ENCODE measurements at regions not wholly inside any gene's neighbourhood (a gene's known extent, or its start where the extent isn't known, plus 50 kb on each side); places are given as distances from the start of the nearest gene placed in this dataset.
A peak's percentile ranks its signal among the peaks of the same experiment; 100 is the strongest.

DNA sequence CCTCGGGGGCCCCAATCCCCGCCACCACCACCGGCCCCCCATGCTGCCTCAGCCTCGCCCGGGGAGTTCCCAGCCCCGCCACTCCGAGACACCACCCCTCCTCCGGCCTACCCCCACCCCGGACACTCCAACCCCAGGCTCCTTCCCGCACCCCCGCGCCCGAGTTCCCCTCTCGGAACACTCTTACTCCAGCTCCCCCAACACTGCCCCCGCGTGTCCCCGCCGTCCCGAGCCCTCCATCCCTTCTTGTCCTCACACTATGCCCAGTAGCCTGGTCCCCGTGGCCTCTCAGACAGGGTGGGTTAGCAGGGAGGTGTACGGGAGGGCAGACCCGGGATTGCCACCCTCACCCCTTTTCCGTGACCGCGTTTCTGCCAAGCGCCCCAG is 276.1 kb downstream of the BCOR start:
- no peak for DNase-seq

DNA sequence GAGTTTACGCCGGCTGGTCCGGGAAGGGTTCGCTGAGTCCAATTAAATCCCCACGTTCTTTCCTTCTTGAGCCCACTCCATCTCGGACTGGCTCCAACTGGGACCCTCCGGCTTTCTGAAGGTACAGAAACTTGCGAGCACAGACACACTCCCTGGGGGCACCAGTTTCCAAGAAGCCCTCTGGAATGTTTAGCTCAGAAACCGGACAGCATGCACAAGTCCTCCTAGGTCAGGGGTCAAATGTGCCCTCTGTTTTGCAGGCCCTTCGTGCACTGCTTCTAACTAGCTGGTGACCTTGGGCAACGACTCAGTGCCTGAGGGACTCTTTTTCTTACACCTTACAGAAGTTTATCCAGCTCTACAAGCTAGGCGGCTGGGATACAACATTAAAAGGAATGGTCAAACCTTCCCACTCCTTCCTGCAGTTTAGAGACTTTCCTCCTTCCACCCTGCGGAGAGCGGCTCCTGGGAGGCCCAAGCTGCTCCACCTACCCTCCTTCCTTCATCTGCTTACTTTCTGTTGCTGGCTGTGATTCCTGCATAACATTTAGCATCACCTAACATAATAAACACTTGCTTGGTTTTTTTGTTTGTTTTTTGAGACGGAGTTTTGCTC is 275.5 kb downstream of the BCOR start:
- peak; percentile 38 for DNase-seq

DNA sequence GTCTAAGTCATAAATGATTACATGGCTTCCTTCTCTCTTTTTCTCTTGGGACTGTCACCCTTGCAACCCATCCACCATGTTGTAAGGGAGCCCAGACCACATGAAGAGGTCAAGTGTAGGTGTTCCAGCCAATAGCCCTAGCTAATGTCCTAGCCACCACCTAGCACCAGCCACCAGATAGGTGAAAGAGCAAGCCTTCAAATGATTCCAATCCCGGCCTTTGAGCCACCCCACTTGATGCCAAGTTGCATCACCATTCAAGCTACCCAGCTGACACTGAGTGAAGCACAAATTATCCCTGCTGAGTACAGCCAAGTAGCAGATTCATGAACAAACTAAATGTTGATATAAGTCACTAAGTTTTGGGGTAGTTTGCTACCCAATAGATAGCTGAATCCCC is 274.3 kb downstream of the BCOR start:
- DNase-seq, result no peak

DNA sequence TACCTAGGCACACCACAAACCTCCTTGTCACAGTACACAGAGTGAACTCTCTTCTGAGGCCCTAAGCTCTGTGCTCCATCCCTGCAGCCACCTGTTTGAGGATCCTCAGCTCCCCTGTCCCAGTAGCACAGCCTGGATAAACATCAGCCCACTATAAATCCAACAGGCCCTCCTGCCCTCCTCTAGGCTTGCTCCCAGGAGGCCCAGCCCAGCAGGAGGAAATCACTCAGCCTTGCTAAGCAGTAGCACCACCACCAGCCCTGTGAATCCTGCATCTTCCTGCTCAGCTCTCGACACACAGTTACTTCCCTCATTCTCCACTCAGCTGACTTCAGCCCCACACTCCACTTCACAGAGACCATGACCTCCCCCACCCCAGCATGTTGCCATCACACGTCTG is 273.9 kb downstream of the BCOR start:
- DNase-seq, result no peak

DNA sequence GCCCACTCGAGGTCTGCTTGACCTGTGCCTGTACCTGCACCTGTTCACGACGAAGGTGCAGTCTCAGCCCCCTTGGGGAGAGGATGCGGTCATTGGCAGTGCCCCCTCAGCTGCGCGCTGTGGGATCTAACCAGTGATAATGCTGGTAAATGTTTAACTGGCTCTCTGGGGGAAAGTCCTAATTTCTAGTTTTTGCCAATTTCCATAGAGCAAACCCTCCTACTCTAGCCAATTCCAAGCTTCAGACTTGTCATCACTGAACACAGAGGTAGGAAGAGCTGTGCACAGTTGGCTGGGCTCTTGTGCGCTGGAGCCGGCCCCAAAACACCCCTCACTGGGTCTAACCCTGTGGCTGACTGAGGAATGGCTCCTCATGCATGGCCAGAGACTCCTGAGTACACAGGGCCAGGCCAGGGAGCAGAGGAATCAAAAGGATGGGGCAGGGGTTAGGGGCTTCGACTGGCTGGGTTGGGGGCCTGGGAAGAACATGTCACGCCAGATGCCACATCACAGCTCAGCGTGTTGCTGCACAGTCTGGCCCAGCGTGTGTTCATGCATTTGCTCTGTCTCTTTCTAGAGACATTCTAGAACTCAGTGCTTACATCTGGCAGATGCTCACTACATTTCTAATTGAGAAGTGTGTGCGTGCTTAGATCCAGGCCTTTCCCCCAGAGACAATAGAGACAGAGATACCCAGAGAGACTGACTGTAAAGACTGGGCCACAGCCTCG is 270.8 kb downstream of the BCOR start:
- DNase-seq, result no peak

DNA sequence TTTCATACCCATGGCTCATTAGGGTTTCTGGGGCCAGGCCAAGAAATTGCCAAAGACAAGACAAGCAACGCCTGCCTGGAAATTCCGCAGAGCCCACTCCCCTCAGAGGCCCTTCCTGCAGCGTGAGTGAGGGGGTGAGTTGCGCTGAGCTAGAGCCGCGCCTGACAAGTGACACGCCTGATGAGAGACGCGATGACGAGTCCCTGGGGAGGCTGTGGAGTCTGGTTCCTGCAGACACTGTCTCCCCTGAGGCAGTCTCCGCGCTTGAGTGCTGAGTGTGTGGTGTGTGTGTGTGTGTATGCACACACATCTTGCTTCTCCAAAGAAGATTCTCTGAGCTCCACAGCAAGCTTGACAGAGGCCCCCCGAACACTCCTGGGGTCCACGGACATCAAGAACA is 269.8 kb downstream of the BCOR start:
- peak; percentile 62 for DNase-seq

DNA sequence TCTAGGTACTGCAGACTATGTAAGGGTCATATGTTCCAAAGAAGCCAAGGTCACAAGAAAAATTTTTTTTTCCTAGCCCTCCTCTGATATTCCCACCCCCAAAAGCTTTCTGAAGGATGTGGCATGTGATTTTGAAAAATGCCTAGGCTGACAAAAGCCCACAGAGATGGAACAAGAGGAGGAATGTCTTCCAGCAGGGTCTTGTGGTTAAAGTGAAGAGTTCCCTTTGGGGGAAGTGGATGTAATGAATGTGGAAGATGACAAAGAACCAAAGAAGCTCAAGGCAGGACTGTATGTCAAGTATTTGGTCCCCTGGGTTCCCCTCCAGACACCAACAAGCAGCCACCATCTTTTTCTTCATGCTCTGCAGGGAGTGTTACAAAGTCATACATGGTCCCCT is 268.8 kb downstream of the BCOR start:
- no peak for DNase-seq

DNA sequence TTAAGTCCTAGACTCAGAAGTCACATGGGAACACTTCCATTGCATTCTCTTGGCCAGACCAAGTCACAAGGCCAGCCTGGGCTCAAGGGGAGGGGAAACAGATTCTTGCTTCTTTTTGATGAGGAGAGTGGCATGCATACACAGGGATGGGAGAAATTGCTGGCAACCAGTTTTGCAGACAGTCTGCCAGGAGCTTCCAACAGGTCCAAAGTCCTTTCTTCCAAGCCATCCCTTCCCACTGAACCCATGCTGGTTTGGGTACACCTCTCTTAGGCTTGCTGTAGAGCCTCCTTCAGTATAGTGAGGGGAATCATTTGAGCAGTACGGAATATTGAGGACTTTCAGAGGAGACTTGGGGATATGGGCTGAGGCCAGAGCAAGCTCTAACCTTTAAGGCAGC is 267.8 kb downstream of the BCOR start:
- DNase-seq, result no peak

DNA sequence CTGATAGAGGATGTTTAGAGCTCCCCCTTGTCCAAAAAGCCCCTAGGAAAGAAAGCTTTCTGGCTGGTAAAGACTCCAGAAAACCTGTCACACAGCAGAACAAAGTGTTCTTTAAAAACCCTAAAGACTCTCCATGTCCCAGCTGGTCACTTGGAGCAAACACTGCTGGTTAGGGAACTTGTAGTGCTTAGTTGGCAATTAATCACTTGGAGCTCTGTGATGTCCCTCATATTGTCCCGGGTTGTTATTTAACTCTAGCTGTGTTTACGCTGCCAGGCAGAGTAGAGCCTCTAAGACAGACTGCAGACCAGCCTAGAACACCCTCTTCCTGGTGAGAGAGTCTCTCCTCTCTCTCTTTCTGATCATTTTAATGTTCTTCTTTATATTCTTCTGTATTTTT is 267.3 kb downstream of the BCOR start:
- no peak for DNase-seq

DNA sequence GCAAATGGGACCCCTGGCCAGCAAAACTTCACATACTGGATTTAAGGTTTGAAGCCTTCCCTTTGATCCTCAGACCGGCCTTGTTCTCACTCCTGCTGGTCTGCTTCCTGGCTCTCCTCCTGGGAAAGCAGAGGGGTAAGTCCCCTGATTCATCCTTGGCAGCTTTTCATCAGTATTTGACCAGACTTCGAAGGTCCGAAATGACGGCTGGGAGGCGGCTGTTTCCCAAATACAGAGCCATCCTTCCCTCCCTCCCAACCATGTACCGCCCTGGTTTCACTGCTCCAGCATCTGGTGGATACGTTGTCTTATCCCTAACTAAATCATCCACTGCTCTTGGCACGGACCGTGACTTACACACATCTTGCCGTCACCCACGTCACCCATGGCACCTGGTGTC is 265.5 kb downstream of the BCOR start:
- DNase-seq, result no peak

DNA sequence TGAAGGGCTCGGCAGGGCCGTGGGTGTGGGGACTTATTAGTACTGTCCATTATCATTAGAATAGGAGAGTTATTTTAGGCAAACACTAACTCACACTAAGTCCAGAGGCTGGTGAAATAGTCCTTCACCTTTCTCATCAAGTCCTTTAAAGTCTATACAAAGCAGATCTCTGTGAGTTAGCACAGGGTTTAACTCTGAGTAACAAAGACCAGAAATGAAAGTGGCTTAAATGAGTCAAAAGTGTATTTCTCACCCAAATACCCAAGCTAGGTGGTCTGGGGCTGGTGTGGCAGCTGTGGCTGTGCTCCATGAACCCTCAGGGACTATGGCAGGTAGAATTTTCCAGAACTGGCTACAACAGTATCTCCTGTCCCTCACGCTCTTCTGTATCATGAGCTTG is 263.2 kb downstream of the BCOR start:
- DNase-seq, result no peak

DNA sequence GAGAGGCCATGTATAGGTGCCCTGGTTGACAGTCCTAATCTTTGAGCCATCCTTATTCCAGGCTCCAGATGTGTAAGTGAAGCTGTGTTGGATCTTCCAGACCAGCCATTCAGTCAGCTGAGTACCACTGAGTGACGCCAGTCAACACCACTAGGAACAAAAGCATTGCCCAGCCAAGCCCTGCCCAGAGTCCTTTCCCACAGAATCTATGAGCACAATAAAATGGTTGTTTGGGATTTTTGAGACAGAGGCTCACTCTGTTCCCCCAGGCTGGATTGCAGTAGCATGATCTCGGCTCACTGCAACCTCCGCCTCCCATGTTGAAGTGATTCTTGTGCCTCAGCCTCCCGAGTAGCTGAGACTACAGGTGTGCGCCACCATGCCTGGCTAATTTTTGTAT is 262.5 kb downstream of the BCOR start:
- no peak for DNase-seq

DNA sequence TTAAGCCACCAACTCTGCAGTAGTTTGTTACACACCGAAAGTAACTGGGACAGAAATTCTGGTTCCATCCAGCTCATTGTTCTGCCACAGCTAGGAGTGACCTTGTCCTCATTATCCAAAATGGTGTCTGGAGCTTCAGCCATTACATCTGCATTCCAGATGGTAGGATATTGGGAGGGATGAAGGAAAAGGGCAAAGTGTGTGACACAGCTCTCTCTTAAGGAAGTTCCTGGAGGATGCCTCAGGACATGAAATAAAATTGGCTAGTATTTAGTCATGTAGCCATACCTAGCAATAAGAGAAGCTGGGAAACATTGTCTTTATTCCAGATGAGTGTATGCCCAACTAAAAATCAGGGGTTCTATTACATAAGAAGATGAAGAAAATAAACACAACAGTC is 262.0 kb downstream of the BCOR start:
- DNase-seq, result no peak

DNA sequence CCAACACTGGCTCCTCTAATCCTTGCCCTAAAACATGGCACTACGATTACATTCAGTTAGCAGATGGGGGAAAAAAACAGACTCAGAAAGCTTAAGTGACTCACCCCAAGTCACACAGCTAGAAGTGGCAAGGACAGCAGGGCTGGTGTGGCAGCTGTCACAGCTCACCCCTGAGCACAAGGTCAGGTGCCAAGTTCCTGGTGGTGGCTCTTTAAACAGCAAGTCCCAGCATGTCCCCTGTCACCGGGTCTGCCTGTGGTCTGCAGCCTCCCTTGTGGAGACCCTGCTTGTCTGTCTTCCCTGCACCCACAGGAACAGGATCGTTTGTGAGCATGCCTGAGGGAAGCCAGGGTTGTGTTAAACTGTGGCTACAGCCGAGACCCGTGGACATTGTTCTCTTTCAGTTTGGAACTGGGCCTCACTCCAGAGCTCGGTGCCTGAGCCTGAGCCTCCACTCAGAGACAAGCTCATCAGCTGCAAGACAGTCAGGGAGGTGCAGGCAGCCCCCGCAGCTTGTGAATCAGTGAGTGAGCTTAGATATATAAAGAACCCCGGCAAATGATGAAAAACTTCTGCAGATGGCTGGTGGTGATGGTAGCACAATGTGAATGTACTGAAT is 260.8 kb downstream of the BCOR start:
- no peak for DNase-seq

DNA sequence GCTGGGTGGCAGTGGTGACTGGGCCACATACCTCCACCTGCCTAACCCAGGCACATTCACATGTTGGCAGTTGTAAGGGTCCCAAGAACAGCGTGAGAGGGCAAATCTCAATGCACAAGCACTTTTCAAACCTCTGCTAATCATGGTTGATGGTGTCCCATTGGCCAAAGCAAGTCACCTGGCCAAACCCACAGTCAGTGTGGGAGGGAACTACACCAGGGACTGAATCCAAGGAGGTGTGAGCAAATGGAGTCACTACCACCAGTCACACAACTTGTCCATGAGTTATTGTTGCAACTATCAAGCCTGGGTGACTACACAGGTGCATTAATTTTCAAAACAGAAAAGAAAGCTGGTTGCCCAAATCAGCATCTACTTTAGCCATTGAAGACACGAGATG is 260.1 kb downstream of the BCOR start:
- DNase-seq, result no peak

DNA sequence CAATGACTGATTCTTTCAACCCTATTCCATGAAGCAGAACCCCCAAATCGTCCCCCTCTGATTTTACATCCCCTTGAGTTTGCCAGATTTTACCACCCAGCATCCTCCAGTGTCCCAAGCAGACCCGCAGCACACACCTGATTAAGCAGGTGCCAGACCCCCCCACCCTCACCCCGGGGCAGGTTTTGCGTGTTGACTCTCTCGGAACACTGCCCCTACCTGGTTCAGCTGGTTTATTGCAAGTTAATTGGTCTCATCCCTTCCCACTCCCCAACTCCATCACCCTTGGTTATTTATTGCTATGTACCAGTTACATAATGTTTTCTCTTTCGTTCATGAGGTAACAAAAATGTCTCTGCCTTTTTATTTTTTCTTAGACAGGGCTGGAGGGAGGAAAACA is 258.4 kb downstream of the BCOR start:
- DNase-seq, result no peak

DNA sequence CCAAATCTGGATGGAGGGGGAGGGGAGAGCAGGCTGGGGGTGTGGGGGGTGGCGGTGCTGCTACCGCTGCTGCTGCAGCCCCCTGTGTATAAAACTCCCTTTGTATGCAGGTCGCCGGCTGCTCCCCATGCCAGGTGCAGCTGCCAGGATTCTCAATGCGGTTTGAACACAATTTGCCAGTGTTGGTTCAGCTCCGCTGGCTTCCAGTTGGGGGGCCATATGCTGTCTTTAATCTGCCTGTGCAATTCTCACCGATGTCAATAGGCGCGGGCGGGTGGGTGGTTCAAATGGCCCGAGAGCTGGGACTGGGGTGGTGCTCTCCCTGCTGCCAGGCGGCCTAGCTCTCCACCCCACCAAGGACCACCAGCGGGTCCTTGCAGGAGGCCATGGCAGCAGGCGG is 257.6 kb downstream of the BCOR start:
- DNase-seq, result no peak

DNA sequence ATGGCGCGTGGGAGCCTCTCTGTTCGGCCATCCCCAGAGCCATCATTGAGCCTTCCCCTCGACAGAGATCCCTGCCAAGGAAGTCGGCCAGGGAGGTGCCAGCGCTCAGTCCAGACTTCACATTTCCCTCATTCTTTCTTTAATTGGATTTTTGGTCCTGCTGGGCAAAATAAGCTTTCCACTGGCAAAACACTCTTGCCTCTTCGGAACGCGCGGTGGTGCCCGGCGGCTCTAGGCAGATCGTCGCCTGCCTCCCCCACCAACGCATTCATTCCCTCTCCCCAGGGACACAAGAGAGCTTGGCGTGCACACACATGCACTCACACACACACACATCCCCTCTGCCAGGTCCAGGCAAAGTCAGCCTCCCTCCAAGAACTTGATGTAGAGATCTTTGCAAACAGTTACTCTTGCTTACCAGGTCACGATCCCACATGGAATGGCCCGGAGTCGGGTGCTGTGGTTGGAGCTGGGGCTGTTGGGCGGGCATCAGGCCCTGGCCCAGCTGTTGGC is 257.1 kb downstream of the BCOR start:
- no peak for DNase-seq

DNA sequence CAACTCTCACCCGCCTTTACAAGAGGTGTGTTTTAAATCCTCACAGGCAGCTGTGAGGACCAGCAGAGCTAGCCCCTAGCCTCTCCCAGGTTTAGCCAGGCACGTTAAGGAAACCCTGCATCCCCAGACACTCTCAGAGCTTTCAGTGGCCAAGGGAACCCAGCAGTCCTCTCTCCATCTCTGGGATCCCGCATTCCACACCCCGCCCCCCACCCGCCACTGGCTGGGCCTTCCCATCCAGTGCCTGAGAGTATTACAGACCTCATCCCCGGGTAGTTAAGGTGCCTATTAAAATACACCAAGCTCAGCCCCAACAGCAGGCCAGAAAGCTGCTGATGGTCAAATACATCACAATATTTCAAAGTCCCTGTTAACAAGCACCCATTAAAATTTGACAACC is 256.2 kb downstream of the BCOR start:
- DNase-seq, result no peak

DNA sequence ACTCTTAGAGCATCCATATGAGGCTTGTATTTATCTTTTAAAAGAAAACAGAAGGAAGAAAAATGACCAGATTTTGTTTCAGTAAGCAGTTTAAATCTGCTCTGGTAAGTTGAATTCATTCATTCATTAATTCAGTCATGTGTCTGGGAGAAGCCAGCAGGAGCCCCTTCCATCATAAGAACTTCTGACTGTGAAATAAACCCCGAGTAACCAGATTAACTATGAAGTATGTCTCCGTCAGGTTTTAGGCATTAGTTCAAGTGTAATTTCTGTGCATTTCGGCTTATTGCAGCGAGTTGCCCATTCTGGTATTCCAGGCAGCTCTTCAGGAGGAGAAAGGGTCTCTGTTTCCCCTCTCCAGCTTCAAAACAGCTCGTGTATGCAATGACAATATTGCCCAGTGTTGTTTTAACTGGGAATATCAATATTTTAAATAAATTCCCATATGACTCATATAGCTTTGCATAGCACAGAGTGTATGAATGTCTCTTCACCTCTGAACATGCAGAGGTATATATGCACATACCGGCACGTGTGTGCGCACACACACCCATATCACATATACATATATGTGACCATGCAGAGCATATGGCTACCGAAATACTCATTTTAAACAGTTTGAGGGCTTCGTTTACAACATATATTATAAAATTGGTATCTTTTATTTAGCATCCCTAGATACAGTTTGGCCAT is 255.3 kb downstream of the BCOR start:
- DNase-seq, result no peak

DNA sequence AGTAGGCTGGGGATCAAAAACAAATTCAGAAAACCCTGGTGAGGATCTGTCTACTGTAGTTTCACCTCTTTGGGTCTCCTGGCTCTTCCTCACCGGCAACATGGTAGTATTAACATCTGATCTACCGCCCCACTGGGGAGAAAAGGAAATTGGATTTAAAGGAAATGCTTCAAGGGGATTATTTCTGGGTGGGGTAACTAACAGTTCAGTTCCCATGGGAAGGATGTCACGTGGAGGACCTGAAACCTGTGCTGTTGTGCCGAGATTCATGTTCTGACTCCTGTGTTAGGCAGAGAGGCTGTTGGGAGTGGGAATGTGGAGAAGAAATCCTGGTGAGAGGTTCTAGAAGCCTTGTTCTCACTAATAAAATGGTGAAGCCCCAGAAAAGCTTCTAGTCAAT is 254.4 kb downstream of the BCOR start:
- no peak for DNase-seq

DNA sequence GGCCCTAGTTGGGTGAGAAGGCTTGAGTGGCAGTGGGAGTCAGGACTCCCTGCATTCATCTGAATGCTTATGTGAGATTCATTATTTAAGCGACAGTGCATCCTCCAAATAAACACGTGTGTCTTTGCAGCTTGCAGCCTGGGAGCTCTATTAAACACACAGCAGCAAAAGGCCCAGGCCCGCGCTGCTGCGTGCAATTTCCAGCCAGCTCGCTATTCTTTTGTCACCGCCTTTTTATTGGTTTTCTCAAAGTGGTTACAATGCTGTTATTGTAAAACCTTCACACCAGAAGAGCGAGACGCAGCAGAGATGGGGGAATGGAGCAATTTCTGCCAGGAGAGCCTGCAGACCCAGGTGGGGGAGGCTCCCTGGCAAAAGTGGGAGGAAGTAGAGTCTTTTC is 252.5 kb downstream of the BCOR start:
- no peak for DNase-seq

DNA sequence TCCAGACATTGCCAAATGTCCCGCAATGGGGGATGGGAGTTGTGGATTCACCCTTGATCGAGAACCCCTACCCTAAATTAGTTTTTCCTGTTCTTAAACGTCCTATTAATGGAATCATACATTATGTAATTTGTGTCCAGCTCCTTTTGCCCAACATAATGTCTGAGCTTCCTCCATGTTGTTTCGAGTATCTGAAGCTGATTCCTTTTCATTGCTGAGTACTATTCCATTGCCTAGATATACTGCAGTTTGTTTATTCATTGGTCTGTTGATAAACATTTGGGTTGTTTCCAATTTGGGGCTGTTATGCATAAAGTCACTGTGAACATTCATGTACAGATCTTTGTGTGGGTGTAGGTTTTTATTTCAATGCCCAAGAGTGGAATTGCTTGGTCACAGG is 251.3 kb downstream of the BCOR start:
- DNase-seq, result no peak

DNA sequence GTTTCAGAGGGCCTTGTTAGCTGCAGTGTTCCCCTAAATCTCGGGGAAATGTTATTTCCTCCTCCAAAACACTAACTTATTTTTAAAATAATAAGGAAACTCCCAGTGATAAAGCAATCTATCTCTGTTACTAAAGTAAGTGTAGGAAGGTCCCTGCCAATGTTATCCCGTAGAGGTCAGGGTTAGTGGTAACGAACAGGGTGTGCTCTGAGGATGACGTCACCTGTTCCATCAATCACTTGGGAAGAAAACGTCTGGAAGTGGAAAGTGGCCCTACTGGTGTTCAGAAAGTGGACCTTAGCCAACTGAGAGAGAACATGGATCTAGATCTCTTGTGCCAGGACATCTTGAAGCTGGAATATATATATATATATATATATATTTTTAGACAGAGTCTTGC is 249.5 kb downstream of the BCOR start:
- no peak for DNase-seq

Measured in eye (tissue), 1 donor.